NAMALWA (cell line): ENCODE measurements at regions not wholly inside any gene's neighbourhood (a gene's known extent, or its start where the extent isn't known, plus 50 kb on each side); places are given as distances from the start of the nearest gene placed in this dataset.

Experiments used
- DNase-seq: peaks from one replicate; pipeline ENCODE4 v3.0.0-alpha.2; 2015; ENCODE audit warnings: low spot score

DNA sequence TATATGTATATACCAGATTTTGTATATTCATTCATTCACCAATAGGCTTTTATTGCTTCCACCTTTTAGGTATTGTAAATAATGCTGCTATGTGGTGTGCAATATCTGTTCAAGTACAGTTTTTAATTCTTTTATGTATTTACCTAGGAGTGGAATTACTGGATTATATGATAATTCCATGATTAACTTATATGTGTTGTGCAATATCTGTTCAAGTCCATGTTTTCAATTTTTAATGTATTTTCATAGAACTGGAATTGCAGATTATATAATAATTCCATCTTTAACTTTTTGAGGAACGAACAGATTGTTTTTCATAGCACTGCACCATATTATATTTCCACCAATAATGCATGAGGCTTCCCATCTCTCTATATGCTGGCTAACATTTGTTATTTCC lies 50.6 kb upstream of the L3MBTL4 start:
- no peak for DNase-seq

DNA sequence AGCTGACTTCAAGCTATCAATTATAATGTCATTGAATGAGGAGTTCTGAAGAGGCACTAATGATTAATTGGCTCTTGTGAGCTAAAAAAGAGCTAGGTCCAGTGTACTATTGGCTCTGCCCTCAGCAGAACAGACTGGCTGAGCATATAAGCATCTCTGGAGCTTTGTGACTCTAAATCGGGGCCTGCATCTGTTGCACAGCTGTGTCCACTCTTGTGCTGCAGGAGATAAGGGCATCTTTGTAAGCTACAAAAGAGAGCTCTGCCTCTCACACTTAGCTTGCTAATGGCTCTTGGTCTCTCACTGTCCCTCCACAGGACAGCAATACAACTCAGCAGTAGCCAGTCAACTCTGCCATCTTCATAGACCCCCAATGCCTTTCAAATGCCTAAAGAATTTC lies 61.5 kb upstream of the L3MBTL4 start:
- DNase-seq, result no peak

DNA sequence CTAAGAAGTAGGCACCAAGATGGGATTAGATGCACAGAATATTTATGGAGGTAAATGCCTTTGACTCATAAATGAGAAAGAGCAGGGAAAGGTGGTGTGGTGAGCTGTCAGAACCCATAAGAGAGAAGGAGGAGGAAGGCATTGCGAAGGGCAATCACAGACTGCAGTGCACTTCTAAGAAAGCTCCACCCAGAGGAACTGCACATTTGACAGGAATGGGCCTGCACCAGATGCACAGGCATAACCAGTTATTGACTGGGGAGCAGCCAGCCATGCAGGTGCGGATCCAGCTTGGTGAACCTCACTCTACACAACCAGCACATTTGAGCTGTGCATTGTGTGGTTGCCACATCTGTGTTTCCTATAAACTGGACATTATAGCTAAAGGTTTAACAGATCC lies 62.2 kb upstream of the L3MBTL4 start:
- DNase-seq, result no peak

GRCh38 chr18:6478121-6478520 lies 63.4 kb upstream of the L3MBTL4 start:
- DNase-seq, result no peak

GRCh38 chr18:6479699-6480098 lies 65.0 kb upstream of the L3MBTL4 start:
- DNase-seq, result no peak

GRCh38 chr18:6482198-6482977 lies 67.7 kb upstream of the L3MBTL4 start:
- peak; percentile 3 for DNase-seq

GRCh38 chr18:6484659-6485058 lies 69.9 kb upstream of the L3MBTL4 start:
- no peak for DNase-seq

GRCh38 chr18:6486313-6486712 lies 71.6 kb upstream of the L3MBTL4 start:
- DNase-seq, result no peak

DNA sequence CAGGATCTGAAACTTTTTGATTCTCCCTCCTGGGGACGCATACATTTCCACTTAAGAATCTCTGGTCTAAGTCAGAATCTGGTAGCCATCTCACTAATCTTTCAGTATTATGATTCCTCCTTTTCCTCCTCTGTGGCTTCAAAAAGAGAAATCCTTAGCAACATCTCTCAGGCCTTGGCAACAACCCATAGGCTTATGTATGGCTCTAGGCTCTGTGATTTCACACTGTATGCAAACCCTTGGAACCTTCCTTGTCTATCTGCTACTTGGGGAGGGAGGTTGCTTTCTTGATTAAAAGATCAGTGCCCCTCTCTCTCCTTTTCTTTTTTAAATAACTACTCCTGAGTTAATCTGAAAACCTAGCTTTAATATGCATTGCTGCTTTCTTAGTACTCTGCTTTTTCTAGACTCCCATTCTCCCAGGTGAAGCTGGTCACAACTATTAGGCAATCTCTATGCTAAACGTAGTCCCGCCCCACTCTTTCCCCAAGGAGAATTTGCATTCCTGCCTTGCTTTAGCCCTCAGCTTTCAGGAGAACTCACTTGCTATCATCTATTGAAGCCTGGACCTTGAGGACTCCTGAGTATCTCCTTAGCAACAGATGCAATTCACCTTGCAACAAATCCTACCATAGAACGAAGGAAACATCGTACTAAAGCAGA lies 72.2 kb upstream of the L3MBTL4 start:
- DNase-seq, result no peak

GRCh38 chr18:6487968-6488367 lies 73.3 kb upstream of the L3MBTL4 start:
- DNase-seq, result no peak

- no peak for DNase-seq
These were observed 74.2 kb upstream of the L3MBTL4 start for GRCh38 chr18:6488956-6489355.

- DNase-seq, result no peak
These were observed 75.3 kb upstream of the L3MBTL4 start for GRCh38 chr18:6489977-6490376.

- DNase-seq, result no peak
These were observed 78.5 kb upstream of the L3MBTL4 start for GRCh38 chr18:6493194-6493593.

DNA sequence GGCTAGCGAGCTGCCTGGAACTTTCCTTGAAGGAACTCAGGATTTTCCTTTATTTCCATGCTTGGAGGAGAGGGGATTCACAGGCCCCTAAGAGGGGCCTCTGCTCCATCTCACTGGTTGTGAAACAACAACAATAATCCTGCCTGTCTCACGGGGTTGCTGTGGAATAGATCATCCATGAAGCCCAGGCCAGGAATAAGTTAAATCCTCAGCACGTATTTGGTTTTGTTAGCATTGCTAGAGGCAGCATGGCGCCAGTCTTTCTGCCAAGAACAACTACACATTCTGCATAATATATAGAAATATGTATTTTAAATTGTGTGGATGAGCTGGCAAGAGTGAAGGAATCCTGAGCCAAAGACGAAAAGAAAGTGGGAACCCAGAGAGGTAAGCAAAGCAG lies 80.8 kb upstream of the L3MBTL4 start:
- no peak for DNase-seq

DNA sequence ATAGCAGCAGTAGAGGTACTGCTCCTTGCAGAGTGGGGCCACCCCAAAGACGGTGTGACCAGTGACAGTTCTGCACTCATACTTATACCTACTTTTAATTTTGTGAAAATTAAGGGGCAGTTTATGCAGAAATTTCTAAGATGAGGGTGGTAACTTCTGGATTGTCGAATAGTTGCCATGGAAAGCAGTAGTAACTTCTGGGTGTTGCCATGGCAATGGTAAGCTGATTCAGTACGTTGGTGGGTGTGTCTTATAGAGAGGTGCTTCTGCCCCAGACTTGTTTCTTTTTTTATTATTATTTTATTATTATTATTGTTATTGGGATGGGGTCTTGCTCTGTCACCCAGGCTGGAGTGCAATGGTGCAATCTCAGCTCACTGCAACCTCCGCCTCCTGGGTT lies 82.8 kb upstream of the L3MBTL4 start:
- no peak for DNase-seq

GRCh38 chr18:6498289-6498856 lies 83.7 kb upstream of the L3MBTL4 start:
- no peak for DNase-seq

GRCh38 chr18:6504605-6505497 lies 90.1 kb upstream of the L3MBTL4 start:
- DNase-seq, result no peak

GRCh38 chr18:6505498-6505875 lies 90.8 kb upstream of the L3MBTL4 start:
- DNase-seq, result no peak

- no peak for DNase-seq
These were observed 94.7 kb upstream of the L3MBTL4 start for GRCh38 chr18:6509417-6509816.

DNA sequence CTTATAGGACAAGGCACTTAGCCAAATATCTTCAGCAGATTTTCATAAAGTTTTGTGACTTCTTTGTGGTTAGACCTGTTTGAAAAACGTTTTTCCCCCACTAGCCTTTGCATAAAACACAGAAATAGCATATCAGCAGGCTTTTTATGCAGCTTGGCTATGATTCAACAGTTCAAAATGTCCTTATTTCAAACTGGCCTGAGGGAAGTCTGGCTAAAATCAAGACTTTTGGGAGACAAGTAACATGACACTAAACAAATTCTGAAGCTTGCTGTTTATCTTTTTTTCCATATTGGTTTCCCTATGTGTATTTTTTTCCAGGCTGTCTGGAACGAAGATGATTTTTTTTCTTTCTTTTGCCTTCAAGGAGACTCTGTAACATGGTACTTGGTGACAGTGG lies 95.1 kb upstream of the L3MBTL4 start:
- no peak for DNase-seq

- no peak for DNase-seq
These were observed 106.2 kb upstream of the L3MBTL4 start for GRCh38 chr18:6520901-6521300.

DNA sequence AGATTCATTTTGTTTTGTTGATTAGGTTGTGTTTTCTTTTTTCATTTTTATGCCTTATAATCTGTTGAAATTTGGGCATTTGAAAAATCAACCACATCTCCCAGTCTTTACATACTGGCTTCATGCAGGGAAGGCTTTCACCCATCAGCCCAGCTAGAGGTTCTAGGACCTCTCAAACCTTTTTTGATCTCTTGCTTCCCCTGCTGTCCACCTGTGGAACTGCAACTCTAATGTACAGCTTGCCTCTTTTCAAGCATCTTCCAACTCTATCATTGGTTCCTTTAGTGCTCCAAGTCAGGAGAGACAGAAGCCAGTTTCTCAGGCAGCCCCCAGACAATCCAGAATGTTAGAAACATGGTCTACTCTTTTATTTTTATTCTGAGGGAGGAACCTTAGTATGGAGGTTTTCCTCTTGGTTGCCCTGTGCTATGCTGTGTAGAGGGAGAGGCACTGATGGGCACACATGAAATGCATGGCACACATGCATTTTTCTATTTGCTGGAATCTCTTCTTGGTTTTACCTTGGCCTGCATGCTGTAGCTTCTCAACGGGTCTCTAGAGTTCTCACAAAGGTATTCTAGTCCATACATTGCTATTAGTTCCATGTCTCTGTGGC lies 107.2 kb upstream of the L3MBTL4 start:
- peak; percentile 67 for DNase-seq
